ENCODE measurements at regions not wholly inside any gene's neighbourhood (a gene's known extent, or its start where the extent isn't known, plus 50 kb on each side); places are given as distances from the start of the nearest gene placed in this dataset.

GRCh38 chr10:131568866-131569265 lies 257.3 kb upstream of the TCERG1L start:
- Histone ChIP-seq H3K56ac (ENCODE audit: insufficient read length, low read depth, low read length) (no peak overlapping the region), H3K4ac (ENCODE audit: low read depth, low read length) (no peak overlapping the region), H2AFZ (ENCODE audit: low read length) (no peak overlapping the region), H2BK15ac (ENCODE audit: low read depth, low read length) (no peak overlapping the region), H2BK20ac (ENCODE audit: low read depth, low read length, poor library complexity, severe bottlenecking) (no peak overlapping the region), H3K23ac (ENCODE audit: insufficient read length, low read depth, low read length) (no peak overlapping the region), H3K79me1 (ENCODE audit: insufficient read depth, low read depth, low read length, poor library complexity, severe bottlenecking) (no peaks in the 10 kb centered on the region), H3K23me2 (ENCODE audit: insufficient read length, low read depth, low read length, poor library complexity, severe bottlenecking) (no peaks in the 10 kb centered on the region), H2BK12ac (ENCODE audit: insufficient read length, low read depth, low read length) (no peak overlapping the region), H2BK120ac (ENCODE audit: low read depth, low read length, poor library complexity, severe bottlenecking) (no peak overlapping the region), H3K9ac (ENCODE audit: extremely low read depth, insufficient read length, low read length) (no peak overlapping the region), H4K20me1 (ENCODE audit: control insufficient read depth, insufficient read depth, insufficient read length) (no peaks in the 10 kb centered on the region), H2AK5ac (ENCODE audit: insufficient read length, low read length) (no peak overlapping the region), H3K79me2 (ENCODE audit: insufficient read depth, low read length) (no peaks in the 10 kb centered on the region), H4K5ac (ENCODE audit: insufficient read length, low read depth, low read length) (no peak overlapping the region), H3K27ac (ENCODE audit: insufficient read length, low read depth, low read length) (no peak overlapping the region), H3K27me3 (ENCODE audit: insufficient read depth, low read length) (no peaks in the 10 kb centered on the region), H2BK5ac (ENCODE audit: insufficient read length, low read length) (no peak overlapping the region), H3K9me3 (ENCODE audit: control insufficient read depth, low read depth, low read length) (no peaks in the 10 kb centered on the region), H4K8ac (replicated peaks; ENCODE audit: insufficient read length, low read depth, low read length) (no peak overlapping the region), H3K4me1 (ENCODE audit: insufficient read depth, low read length) (no peaks in the 10 kb centered on the region), H3K14ac (ENCODE audit: insufficient read depth, low read length) (no peak overlapping the region), H4K91ac (ENCODE audit: insufficient read length, low read depth, low read length) (no peak overlapping the region), H3K4me2 (ENCODE audit: insufficient read depth, insufficient read length, low read length) (no peak overlapping the region), H3K18ac (ENCODE audit: insufficient read length, low read depth, low read length) (no peak overlapping the region), H3T11ph (ENCODE audit: low read length) (no peak overlapping the region)
- Mint-ChIP-seq H3K4me3 (no peak overlapping the region), H3K36me3 (ENCODE audit: insufficient read depth in 1 of 3, low read depth in 3 of 3) (peaks cover 0 to 6% (median 4%) of the 10 kb centered on the region in 3 experiments; a peak in 3 of 7 replicates), H3K4me1 (no peaks in the 10 kb centered on the region), H3K27ac (no peak overlapping the region), H3K9me3 (peaks cover 6 to 10% of the 10 kb centered on the region in 2 experiments; a peak in 4 of 5 replicates), H3K27me3 (ENCODE audit: low read depth) (no peaks in the 10 kb centered on the region)
- DNase-seq, result no peak
- TF ChIP-seq CTCF (conservative IDR thresholded peaks at IDR 0.05), result no peak
- WGBS (ENCODE audit: extremely low coverage, insufficient read length, low lambda C conversion rate), result no CpG with 5 or more reads among the region's 7 CpGs
